ENCODE measurements at regions not wholly inside any gene's neighbourhood (a gene's known extent, or its start where the extent isn't known, plus 50 kb on each side); places are given as distances from the start of the nearest gene placed in this dataset.
"Not testable (repeated sequence)": the region's sequence is repeated elsewhere in the genome, so short reads cannot be mapped to it uniquely, and the experiment has no call there.

DNA sequence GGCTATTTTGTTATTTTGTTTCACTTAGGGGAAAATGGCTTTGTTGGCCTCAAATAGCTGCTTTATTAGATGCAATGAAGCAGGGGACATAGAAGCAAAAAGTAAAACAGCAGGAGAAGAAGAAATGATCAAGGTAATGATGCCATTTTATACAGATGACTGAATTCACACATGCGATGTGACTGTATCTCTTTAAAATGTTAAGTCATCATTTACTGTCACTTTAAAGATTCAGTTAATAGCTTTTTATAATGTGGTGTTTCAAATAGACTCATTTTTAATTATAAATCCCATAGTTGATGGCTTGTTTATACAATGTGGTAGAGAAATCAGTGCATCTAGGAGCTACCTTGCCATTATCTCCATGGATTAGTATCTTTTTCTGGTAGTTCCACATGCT, 863.9 kb upstream of the DEFB115 start:
- not testable (repeated sequence) for H3K4me3 ChIP-seq (ENCODE audit: low read depth, low read length)

DNA sequence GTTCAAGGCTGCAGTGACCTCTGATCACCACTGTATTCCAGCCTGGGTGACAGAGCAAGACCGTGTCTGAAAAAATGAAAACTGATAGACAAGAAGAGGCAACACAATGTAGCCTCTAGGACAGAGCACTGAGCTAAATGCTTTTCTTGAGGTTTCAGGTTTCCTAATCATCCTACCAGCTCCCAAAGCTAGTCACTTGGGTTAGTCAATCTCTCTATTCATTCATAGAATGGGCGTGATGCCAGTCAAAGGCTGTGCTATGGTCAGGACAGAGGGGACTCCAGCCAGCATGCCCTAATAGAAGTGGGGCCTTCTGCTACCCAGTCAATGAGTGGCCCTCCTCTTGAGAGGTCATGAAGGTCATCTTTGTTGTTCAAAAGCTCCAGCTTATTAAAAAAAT, 860.4 kb upstream of the DEFB115 start:
- not testable (repeated sequence) for H3K4me3 ChIP-seq (ENCODE audit: low read depth, low read length)

DNA sequence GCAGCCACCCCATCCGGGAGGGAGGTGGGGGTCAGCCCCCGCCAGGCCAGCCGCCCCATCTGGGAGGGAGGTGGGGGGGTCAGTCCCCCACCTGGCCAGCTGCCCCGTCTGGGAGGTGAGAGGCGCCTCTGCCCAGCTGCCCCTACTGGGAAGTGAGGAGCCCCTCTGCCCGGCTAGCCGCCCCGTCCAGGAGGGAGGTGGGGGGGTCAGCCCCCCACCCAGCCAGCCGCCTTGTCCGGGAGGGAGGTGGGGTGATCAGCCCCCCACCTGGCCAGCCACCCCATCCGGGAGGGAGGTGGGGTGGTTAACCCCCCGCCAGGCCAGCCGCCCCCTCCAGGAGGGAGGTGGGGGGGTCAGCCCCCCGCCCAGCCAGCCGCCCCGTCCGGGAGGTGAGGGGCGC, 852.4 kb upstream of the DEFB115 start:
- not testable (repeated sequence) for H3K4me3 ChIP-seq (ENCODE audit: low read depth, low read length)

DNA sequence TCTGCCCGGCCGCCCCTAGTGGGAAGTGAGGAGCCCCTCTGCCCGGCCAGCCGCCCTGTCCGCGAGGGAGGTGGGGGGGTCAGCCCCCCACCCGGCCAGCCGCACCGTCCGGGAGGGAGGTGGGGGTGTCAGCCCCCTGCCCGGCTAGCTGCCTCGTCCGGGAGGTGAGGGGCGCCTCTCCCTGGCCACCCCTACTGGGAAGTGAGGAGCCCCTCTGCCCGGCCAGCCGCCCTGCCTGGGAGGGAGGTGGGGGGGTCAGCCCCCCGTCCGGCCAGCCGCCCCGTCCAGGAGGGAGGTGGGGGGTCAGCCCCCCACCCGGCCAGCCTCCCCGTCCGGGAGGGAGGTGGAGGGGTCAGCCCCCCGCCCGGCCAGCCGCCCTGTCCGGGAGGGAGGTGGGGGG, 851.9 kb upstream of the DEFB115 start:
- H3K4me3 ChIP-seq (ENCODE audit: low read depth, low read length): not testable (repeated sequence)

DNA sequence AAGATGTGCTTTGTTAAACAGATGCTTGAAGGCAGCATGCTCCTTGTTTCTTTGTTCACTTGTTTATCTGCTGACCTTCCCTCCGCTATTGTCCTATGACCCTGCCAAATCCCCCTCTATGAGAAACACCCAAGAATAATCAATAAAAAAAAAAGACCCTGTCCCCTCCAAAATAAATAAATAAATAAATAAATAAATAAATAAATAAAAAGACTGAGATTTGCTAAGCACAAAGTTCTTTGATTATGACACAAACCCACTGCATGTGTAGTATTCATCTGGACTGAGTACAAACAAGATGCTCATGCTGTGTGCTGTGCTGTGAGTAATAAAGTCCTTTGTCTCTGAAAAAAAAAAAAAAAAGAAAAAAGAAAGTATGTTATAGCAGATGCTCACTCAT, 851.1 kb upstream of the DEFB115 start:
- not testable (repeated sequence) for H3K4me3 ChIP-seq (ENCODE audit: low read depth, low read length)

DNA sequence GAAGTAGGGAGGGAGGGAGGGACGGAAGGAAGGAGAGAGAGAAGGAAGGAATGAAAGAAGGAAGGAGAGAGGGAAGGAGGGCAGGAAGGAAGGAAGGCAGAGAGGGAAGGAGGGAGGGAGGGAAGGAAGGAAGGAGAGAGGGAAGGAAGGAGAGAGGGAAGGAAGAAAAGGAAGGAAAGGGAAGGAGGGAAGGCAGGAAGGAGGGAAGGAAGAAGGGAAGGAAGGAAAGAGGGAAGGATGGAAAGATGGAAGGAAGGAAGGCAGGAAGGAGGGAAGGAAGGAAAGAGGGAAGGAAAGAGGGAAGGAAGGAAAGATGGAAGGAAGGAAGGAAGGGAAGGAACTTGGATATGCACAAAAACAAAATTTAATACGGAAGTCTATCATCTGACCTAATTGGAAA, 844.5 kb upstream of the DEFB115 start:
- no peak overlapping the region for H3K4me3 ChIP-seq (ENCODE audit: low read depth, low read length)
- TF ChIP-seq, protein P1, sequence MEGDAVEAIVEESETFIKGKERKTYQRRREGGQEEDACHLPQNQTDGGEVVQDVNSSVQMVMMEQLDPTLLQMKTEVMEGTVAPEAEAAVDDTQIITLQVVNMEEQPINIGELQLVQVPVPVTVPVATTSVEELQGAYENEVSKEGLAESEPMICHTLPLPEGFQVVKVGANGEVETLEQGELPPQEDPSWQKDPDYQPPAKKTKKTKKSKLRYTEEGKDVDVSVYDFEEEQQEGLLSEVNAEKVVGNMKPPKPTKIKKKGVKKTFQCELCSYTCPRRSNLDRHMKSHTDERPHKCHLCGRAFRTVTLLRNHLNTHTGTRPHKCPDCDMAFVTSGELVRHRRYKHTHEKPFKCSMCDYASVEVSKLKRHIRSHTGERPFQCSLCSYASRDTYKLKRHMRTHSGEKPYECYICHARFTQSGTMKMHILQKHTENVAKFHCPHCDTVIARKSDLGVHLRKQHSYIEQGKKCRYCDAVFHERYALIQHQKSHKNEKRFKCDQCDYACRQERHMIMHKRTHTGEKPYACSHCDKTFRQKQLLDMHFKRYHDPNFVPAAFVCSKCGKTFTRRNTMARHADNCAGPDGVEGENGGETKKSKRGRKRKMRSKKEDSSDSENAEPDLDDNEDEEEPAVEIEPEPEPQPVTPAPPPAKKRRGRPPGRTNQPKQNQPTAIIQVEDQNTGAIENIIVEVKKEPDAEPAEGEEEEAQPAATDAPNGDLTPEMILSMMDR (IDR thresholded peaks at IDR 0.05; ENCODE audit: borderline replicate concordance, insufficient read depth, low read depth, low read length): no peak

DNA sequence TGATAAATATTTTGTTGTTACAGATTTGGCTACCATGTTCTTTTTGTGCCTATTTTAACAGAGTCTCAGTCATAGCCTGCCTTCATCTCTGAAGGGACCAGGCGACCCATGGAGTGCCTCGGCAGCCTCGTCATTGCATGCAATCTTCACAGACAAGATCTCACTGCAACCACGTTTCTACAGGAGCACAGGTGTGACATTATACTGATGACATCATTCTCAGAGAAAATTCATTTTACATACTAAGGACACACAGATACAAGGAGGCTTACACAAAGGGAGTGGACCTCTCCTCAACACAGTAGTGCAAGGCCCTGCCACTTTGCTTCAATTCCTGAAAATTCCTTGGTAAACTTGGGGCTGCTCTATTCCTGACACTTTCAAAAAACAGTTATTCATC, 840.1 kb upstream of the DEFB115 start:
- H3K4me3 ChIP-seq (ENCODE audit: low read depth, low read length): not testable (repeated sequence)

DNA sequence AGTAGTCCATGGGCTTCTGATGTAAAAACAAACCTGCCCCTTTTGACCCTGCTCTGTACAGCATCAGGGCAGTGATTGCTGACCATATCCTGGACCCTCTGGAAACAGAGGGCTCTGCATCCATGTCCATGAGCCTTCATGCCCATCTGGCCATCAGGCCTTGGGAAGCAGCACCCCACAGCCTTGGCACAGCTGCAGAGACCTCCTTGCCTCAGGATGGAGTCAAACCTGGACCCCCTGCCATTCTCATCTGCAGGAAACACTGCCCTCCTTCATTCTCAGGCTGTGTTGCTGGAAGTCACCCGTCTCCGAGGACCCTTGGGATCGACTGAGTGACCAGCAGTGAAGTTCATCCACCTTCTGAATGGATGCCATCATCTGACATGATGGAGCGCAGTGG, 839.1 kb upstream of the DEFB115 start:
- not testable (repeated sequence) for H3K4me3 ChIP-seq (ENCODE audit: low read depth, low read length)

DNA sequence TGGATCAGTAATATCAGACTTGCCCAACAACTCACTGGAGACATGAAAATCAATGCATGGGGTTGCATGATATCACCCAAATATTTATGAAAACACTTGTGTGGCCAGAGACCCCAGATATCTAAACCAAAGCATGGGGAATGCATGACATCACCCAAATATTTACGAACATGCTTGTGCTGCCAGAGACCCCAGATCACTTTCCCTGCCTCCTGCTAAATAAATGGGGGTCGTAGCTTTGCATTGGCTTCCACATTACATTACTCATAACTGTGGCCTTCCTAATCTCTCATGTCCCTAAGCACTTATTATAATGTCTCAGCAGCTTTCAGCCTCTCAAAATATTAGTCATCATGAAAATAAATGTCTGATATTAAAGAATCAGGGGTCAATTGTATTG, 838.0 kb upstream of the DEFB115 start:
- TF ChIP-seq, protein P1 (IDR thresholded peaks at IDR 0.05; ENCODE audit: borderline replicate concordance, insufficient read depth, low read depth, low read length): no peak
- H3K4me3 ChIP-seq (ENCODE audit: low read depth, low read length): no peak overlapping the region

DNA sequence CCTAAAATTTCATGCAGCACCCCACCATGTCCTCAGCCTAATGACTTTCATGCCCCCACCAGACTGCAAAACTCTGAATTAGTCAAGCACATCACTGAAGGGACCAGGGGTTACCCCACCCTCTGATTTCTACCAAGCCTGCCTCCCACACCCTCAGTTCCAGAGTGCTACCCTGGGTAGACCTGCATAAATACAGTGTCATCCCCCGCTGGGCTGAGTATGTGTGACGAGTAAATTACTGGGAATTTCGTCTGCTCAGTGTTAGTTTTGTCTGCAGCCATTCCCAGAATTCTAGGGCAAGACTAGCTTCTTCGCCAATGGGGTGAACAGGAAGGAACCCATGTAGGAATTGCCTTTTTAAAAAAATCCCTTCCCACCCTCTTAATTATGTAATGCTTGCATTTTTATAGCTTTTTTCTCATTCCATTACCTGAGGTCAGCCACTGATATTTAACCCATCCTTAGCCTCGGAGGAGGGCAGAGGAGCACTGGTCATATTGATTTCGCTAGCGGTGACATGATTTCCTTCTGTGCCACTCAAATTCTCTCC, 837.5 kb upstream of the DEFB115 start:
- H3K4me3 ChIP-seq (ENCODE audit: low read depth, low read length): not testable (repeated sequence)

Data from GM12875 (cell line).